GM06990 (cell line): ENCODE measurements at regions not wholly inside any gene's neighbourhood (a gene's known extent, or its start where the extent isn't known, plus 50 kb on each side); places are given as distances from the start of the nearest gene placed in this dataset.

Source experiments
- DNase-seq: peaks from one replicate; pipeline ENCODE4 v3.0.0-alpha.2; 2011; ENCODE audit not compliant: insufficient read length; ENCODE audit errors: extremely low read depth
- H3K27me3 ChIP-seq: replicated peaks from 2 replicates; pipeline ENCODE4 v1.6.0; 2011; ENCODE audit warnings: low read length; ENCODE audit not compliant: control insufficient read depth, insufficient read depth
- H3K36me3 ChIP-seq: 2 replicates; pipeline ENCODE4 v1.5.1; 2011; ENCODE audit warnings: low read length; ENCODE audit not compliant: control insufficient read depth, insufficient read depth
- H3K4me3 ChIP-seq: replicated peaks from 2 replicates; pipeline ENCODE4 v1.5.1; 2011; ENCODE audit warnings: low read depth, mild to moderate bottlenecking, control low read depth, low read length
- CTCF ChIP-seq: IDR thresholded peaks from 2 replicates; pipeline ENCODE4 v1.5.1; 2011; ENCODE audit warnings: low read length, control low read depth, mild to moderate bottlenecking, inconsistent platforms; ENCODE audit not compliant: insufficient read depth, poor library complexity, severe bottlenecking

GRCh38 chr2:10224734-10225133 lies 78.0 kb upstream of the HPCAL1 start:
- no peak for DNase-seq
- H3K27me3 ChIP-seq: no peaks in the 10 kb centered on the region; the same call in 1 of the 2 replicates
- no peak for TF ChIP-seq CTCF
- H3K4me3 ChIP-seq: no peak overlapping the region
- no peaks in the 10 kb centered on the region for H3K36me3 ChIP-seq

GRCh38 chr2:10225291-10226037 lies 77.2 kb upstream of the HPCAL1 start:
- TF ChIP-seq CTCF: no peak
- Histone ChIP-seq H3K27me3 (no peaks in the 10 kb centered on the region; the same call in 1 of the 2 replicates), H3K36me3 (no peaks in the 10 kb centered on the region), H3K4me3 (no peak overlapping the region)
- DNase-seq: no peak

GRCh38 chr2:10226038-10226724 lies 76.5 kb upstream of the HPCAL1 start:
- Histone ChIP-seq H3K27me3 (no peaks in the 10 kb centered on the region; the same call in 1 of the 2 replicates), H3K36me3 (no peaks in the 10 kb centered on the region)
- DNase-seq: no peak

GRCh38 chr2:10228611-10229365 lies 73.9 kb upstream of the HPCAL1 start:
- Histone ChIP-seq H3K4me3 (no peak overlapping the region), H3K36me3 (no peaks in the 10 kb centered on the region), H3K27me3 (no peaks in the 10 kb centered on the region; the same call in 1 of the 2 replicates)
- no peak for DNase-seq
- no peak for TF ChIP-seq CTCF

More at GRCh38 chr2:10226038-10226724, 76.5 kb upstream of the HPCAL1 start:
- TF ChIP-seq CTCF: no peak
- H3K4me3 ChIP-seq: no peak overlapping the region

- DNase-seq: no peak
- no peak for TF ChIP-seq CTCF
- H3K4me3 ChIP-seq: no peak overlapping the region
Measured at GRCh38 chr2:10229462-10230099, 73.1 kb upstream of the HPCAL1 start.

More at GRCh38 chr2:10229462-10230099, 73.1 kb upstream of the HPCAL1 start:
- Histone ChIP-seq H3K27me3 (no peaks in the 10 kb centered on the region; the same call in 1 of the 2 replicates), H3K36me3 (no peaks in the 10 kb centered on the region)
